B cell (primary cell): ENCODE measurements at regions not wholly inside any gene's neighbourhood (a gene's known extent, or its start where the extent isn't known, plus 50 kb on each side); places are given as distances from the start of the nearest gene placed in this dataset.

Experiments used
- ATAC-seq: fragments of 200-7000 bp; cut with Tn5 transposase; one replicate; pipeline ENCODE4 v1.10.0; 2021; ENCODE audit warnings: low read depth, mild to moderate bottlenecking, moderate number of reproducible peaks, moderate library complexity
- CTCF ChIA-PET: fragments of 350-600 bp; sonication (Branson Sonifier 250); formaldehyde crosslinking; loops from one replicate; lab custom pipeline; 2021; ENCODE audit warnings: antibody characterized with exemption, inconsistent platforms; lab: Charles Lee
- POLR2A ChIA-PET: fragments of 350-600 bp; sonication (Branson Sonifier 250); formaldehyde crosslinking; loops from one replicate; lab custom pipeline; 2021; ENCODE audit warnings: antibody characterized with exemption; lab: Charles Lee
- DNase-seq: peaks from one replicate; pipeline ENCODE4 v3.0.0; 2013
- H2AFZ ChIP-seq: 2 replicates; pipeline ENCODE4 v1.6.1; 2012; ENCODE audit warnings: mild to moderate bottlenecking, low read depth, low read length; ENCODE audit not compliant: insufficient read depth, poor library complexity, severe bottlenecking
- H3K27ac ChIP-seq, 2 donors: 1 replicate in 1 of 2; 2 replicates in 1 of 2; pipeline ENCODE4 v1.5.1; 2012 to 2013; ENCODE audit warnings: low read length in 2 of 2, mild to moderate bottlenecking in 2 of 2, moderate library complexity in 1 of 2
- H3K27me3 ChIP-seq, 4 experiments: fragments of 200-600 bp in 1 of 4; sonication (generic) in 1 of 4; replicated peaks in 1 of 4; 1 replicate in 2 of 4; 2 replicates in 2 of 4; pipeline versions ENCODE4 v1.6.1 to v1.7.0; 2013 to 2016; ENCODE audit warnings: low read length in 3 of 4, mild to moderate bottlenecking in 2 of 4, mixed read lengths in 1 of 4, moderate library complexity in 1 of 4; ENCODE audit not compliant: insufficient read depth in 4 of 4, control insufficient read depth in 3 of 4; ENCODE audit errors: control extremely low read depth in 1 of 4
- H3K36me3 ChIP-seq, 2 experiments: replicated peaks in 1 of 2; 1 replicate in 1 of 2; 2 replicates in 1 of 2; pipeline versions ENCODE4 v1.6.1 to v1.7.1; 2013; ENCODE audit warnings: low read length in 1 of 2; ENCODE audit not compliant: insufficient read depth in 2 of 2, control insufficient read depth in 1 of 2; ENCODE audit errors: control extremely low read depth in 1 of 2, extremely low read depth in 1 of 2
- H3K4me1 ChIP-seq, 2 donors: fragments of 200-600 bp in 1 of 2; sonication (generic) in 1 of 2; 1 replicate in 1 of 2; 2 replicates in 1 of 2; pipeline versions ENCODE4 v1.5.1 to v1.6.1; 2013 to 2017; ENCODE audit warnings: low read length in 2 of 2; ENCODE audit not compliant: control insufficient read depth in 2 of 2, insufficient read depth in 2 of 2
- H3K4me2 ChIP-seq: replicated peaks from 2 replicates; pipeline ENCODE3; 2012; ENCODE audit warnings: mild to moderate bottlenecking, low read depth, low read length; ENCODE audit not compliant: poor library complexity, severe bottlenecking
- H3K4me3 ChIP-seq, 5 experiments: fragments of 200-600 bp in 1 of 5; sonication (generic) in 1 of 5; 1 replicate in 3 of 5; 2 replicates in 2 of 5; pipeline versions ENCODE4 v1.5.1 to v1.7.0; 2011 to 2016; ENCODE audit warnings: low read length in 4 of 5, mild to moderate bottlenecking in 4 of 5, low read depth in 2 of 5, control low read depth in 1 of 5, moderate library complexity in 1 of 5; ENCODE audit not compliant: insufficient read depth in 1 of 5; ENCODE audit errors: control extremely low read depth in 1 of 5, extremely low read depth in 1 of 5
- H3K79me2 ChIP-seq: fragments of 200-600 bp; sonication (generic); one replicate; pipeline ENCODE4 v1.6.0; 2016; ENCODE audit warnings: low read length; ENCODE audit not compliant: control insufficient read depth, insufficient read depth
- H3K9ac ChIP-seq: fragments of 200-600 bp; sonication (generic); 2 replicates; pipeline ENCODE4 v1.6.1; 2017; ENCODE audit warnings: mild to moderate bottlenecking, low read length, moderate library complexity
- H3K9me3 ChIP-seq, 3 donors: one replicate each; pipeline versions ENCODE4 v1.6.1 to v1.7.1; 2013; ENCODE audit warnings: low read length in 2 of 3; ENCODE audit not compliant: control insufficient read depth in 2 of 3, insufficient read depth in 1 of 3; ENCODE audit errors: control extremely low read depth in 1 of 3
- H4K20me1 ChIP-seq: 2 replicates; pipeline ENCODE4 v1.6.0; 2012; ENCODE audit warnings: mild to moderate bottlenecking, low read length; ENCODE audit not compliant: insufficient read depth, control insufficient read depth, poor library complexity, severe bottlenecking
- H3K27ac Mint-ChIP-seq: one replicate; pipeline ENCODE4 v1.8.0; 2021; ENCODE audit warnings: mixed read lengths
- H3K27me3 Mint-ChIP-seq: one replicate; pipeline ENCODE4 v1.8.0; 2021; ENCODE audit warnings: mixed read lengths
- H3K4me1 Mint-ChIP-seq: one replicate; pipeline ENCODE4 v1.8.0; 2021; ENCODE audit warnings: mixed read lengths
- H3K4me3 Mint-ChIP-seq: one replicate; pipeline ENCODE4 v1.8.0; 2021; ENCODE audit warnings: mixed read lengths
- H3K9me3 Mint-ChIP-seq: one replicate; pipeline ENCODE4 v1.8.0; 2022; ENCODE audit warnings: mixed read lengths; ENCODE audit not compliant: insufficient read depth
- EZH2 ChIP-seq: IDR thresholded peaks from 2 replicates; pipeline ENCODE4 v1.6.1; 2012; ENCODE audit warnings: borderline replicate concordance, low read depth, mild to moderate bottlenecking, moderate library complexity, low read length; ENCODE audit not compliant: insufficient read depth, poor library complexity, severe bottlenecking
- WGBS: methylation state at CpG from one replicate; pipeline ENCODE4 v1.1.5; 2013; ENCODE audit warnings: missing lambda C conversion rate; ENCODE audit not compliant: insufficient coverage; 5-methylcytosine and 5-hydroxymethylcytosine counted together
- intact Hi-C: fragments of 100-400 bp; cut with micrococcal nuclease; formaldehyde crosslinking; loops from one replicate; pipeline ENCODE4 v1.10.0; 2022
- TF ChIP-seq, protein P1 (sequence below): fragments of 200-600 bp; IDR thresholded peaks from one replicate; pipeline ENCODE4 v1.8.0; 2022; ENCODE audit warnings: antibody characterized with exemption, mild to moderate bottlenecking

DNA sequence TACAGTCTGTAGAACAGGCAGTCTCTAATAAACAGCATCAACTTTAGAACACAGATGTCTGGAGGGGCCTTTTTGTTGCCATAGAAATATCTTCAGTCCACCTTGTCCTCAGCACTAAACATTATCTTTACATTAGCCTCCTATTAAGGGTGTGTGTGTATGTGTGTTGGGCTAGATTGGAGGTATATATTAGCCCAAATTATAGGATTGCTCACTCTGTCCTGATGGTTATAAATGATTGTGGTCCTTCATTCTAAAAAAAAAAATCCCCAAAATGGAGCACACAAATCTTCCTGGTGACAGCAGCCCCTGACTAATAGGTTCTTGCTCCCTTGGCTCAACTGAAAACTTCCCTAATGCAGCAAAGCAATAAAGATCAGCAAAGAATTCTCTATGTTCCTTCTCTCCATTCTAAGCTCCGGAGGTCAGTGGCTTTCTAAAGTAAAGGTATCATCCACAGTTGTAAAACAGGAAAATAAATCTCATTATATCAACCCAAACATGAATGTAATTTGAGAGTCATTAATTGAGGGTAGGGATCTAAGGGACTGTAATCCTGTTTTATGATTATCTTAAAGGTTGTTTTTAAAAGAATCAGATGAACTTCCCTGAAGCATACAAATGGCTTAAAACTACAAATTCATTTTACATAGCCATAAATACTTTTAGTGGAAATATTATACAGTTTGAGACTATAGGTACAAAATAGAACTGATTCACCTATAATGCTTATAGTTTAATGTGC, 232.7 kb downstream of the KLF12 start:
- H3K4me2 ChIP-seq = no peak overlapping the region
- CTCF ChIA-PET = no interaction called here
- intact Hi-C loops = loop anchor here (5.0 kb wide), 1 partner anchor 34 kb away; no protein-coding TSS in a partner anchor

DNA sequence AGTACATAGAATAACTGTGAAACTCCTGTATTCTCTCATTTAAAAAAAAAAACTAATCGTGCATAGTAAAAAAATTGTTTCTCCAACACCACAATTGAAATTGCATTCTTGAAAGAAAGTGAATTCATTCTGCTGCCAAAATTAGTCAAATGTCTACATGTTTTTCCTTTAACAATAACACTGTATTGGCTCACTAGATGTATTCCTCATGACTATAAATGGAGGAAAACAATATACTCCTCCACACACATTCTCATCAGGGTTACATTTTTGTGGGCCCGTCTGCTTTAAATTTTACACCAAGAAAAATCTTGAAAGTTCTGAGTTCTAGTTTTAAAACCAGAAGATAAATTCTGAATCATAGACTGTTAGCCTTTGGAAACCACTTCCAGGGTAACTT, 233.6 kb downstream of the KLF12 start:
- H3K9me3 Mint-ChIP-seq = no peaks in the 10 kb centered on the region

More for the DNA sequence above, 232.7 kb downstream of the KLF12 start:
- no CpG with 5 or more reads among the region's 1 CpG for WGBS
- H3K27ac Mint-ChIP-seq = no peak overlapping the region
- POLR2A ChIA-PET = no interaction called here
- no peak overlapping the region for H3K4me3 Mint-ChIP-seq
- peaks cover 47% of the 10 kb centered on the region for H3K4me1 Mint-ChIP-seq
- H3K27ac ChIP-seq = no peak overlapping the region
- H2AFZ ChIP-seq = no peak overlapping the region
- H3K9ac ChIP-seq = no peak overlapping the region
- H3K9me3 ChIP-seq = no peaks in the 10 kb centered on the region
- no peaks in the 10 kb centered on the region for H3K27me3 Mint-ChIP-seq
- no peak overlapping the region for H3K4me3 ChIP-seq
- TF ChIP-seq EZH2 = no peak
- TF ChIP-seq, protein P1, sequence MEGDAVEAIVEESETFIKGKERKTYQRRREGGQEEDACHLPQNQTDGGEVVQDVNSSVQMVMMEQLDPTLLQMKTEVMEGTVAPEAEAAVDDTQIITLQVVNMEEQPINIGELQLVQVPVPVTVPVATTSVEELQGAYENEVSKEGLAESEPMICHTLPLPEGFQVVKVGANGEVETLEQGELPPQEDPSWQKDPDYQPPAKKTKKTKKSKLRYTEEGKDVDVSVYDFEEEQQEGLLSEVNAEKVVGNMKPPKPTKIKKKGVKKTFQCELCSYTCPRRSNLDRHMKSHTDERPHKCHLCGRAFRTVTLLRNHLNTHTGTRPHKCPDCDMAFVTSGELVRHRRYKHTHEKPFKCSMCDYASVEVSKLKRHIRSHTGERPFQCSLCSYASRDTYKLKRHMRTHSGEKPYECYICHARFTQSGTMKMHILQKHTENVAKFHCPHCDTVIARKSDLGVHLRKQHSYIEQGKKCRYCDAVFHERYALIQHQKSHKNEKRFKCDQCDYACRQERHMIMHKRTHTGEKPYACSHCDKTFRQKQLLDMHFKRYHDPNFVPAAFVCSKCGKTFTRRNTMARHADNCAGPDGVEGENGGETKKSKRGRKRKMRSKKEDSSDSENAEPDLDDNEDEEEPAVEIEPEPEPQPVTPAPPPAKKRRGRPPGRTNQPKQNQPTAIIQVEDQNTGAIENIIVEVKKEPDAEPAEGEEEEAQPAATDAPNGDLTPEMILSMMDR = no peak
- H3K9me3 Mint-ChIP-seq = no peaks in the 10 kb centered on the region
- peaks cover 0 to 1% of the 10 kb centered on the region in 2 experiments for H3K36me3 ChIP-seq
- DNase-seq (no peak), ATAC-seq (no peak)
- peaks cover 17% of the 10 kb centered on the region for H4K20me1 ChIP-seq
- peaks cover 12% of the 10 kb centered on the region for H3K79me2 ChIP-seq
- H3K4me1 ChIP-seq = peaks cover 7 to 21% of the 10 kb centered on the region in 2 donors
- H3K27me3 ChIP-seq = no peaks in the 10 kb centered on the region

More for the DNA sequence above, 233.6 kb downstream of the KLF12 start:
- intact Hi-C loops = loop anchor here (5.0 kb wide), 1 partner anchor 33 kb away; no protein-coding TSS in a partner anchor
- H3K4me3 ChIP-seq = no peak overlapping the region
- H3K27ac ChIP-seq = no peak overlapping the region
- H3K27me3 Mint-ChIP-seq = no peaks in the 10 kb centered on the region
- ChIA-PET POLR2A (no interaction called here), CTCF (no interaction called here)
- H3K27me3 ChIP-seq = no peaks in the 10 kb centered on the region
- no peak for ATAC-seq
- H3K9me3 ChIP-seq = no peaks in the 10 kb centered on the region
- H3K36me3 ChIP-seq = peaks cover 0 to 1% of the 10 kb centered on the region in 2 experiments
- TF ChIP-seq EZH2 = no peak
- TF ChIP-seq, protein P1 = no peak
- H3K27ac Mint-ChIP-seq = no peak overlapping the region
- WGBS = 83% methylated on average over 1 of the region's 2 CpGs
- H3K4me2 ChIP-seq = no peak overlapping the region
- peaks cover 47% of the 10 kb centered on the region for H3K4me1 Mint-ChIP-seq
- peaks cover 7 to 21% of the 10 kb centered on the region in 2 donors for H3K4me1 ChIP-seq
- no peak overlapping the region for H3K4me3 Mint-ChIP-seq
- H3K79me2 ChIP-seq = peaks cover 14% of the 10 kb centered on the region
- H3K9ac ChIP-seq = no peak overlapping the region
- peaks cover 17% of the 10 kb centered on the region for H4K20me1 ChIP-seq
- no peak for DNase-seq
- H2AFZ ChIP-seq = no peak overlapping the region
